Pancreas (tissue), 10 donors: ENCODE measurements at regions not wholly inside any gene's neighbourhood (a gene's known extent, or its start where the extent isn't known, plus 50 kb on each side); places are given as distances from the start of the nearest gene placed in this dataset.
"Not testable (repeated sequence)": the region's sequence is repeated elsewhere in the genome, so short reads cannot be mapped to it uniquely, and the experiment has no call there.

ENCODE experiments used
- ATAC-seq, 4 donors: fragments of 200-7000 bp; cut with Tn5 transposase; one replicate each; pipeline versions ENCODE4 v1.8.0 to v1.9.1; 2020; ENCODE audit warnings: mild to moderate bottlenecking in 4 of 4, moderate library complexity in 4 of 4
- DNase-seq, 6 donors: peaks; one replicate each; pipeline ENCODE4 v3.0.0-alpha.2; 2020
- FAIRE-seq: peaks from 2 replicates; lab custom pipeline; 2012; peaks lifted over from hg19 to GRCh38; lab: Jason Lieb, UNC
- H3K27ac ChIP-seq, 4 donors: fragments of 200-600 bp; sonication (generic); 1 replicate in 3 of 4; 2 replicates in 1 of 4; pipeline versions ENCODE4 v1.5.0 to v1.8.0; 2020
- H3K27me3 ChIP-seq, 4 donors: fragments of 200-600 bp; one replicate each; pipeline ENCODE4 v1.8.0; 2021
- H3K36me3 ChIP-seq, 3 donors: fragments of 200-600 bp; sonication (generic) in 1 of 3; one replicate each; pipeline versions ENCODE4 v1.5.0 to v1.8.0; 2020 to 2021
- H3K4me1 ChIP-seq, 3 donors: fragments of 200-600 bp; one replicate each; pipeline ENCODE4 v1.8.0; 2021
- H3K4me3 ChIP-seq, 4 donors: fragments of 200-600 bp; sonication (generic) in 2 of 4; one replicate each; pipeline versions ENCODE4 v1.5.0 to v1.8.0; 2020 to 2021
- H3K9me3 ChIP-seq, 4 donors: fragments of 200-600 bp; one replicate each; pipeline ENCODE4 v1.8.0; 2021
- WGBS, 2 donors: extraction: QIAGEN DNeasy Blood & Tissue Kit; methylation state at CpG; one replicate each; pipeline ENCODE4 v1.1.7; 2013; 5-methylcytosine and 5-hydroxymethylcytosine counted together
- intact Hi-C, 3 donors: fragments of 100-400 bp; cut with DNase I; formaldehyde crosslinking; loops; one replicate each; pipeline versions ENCODE4 v1.11.1 to v1.14.2; 2022
- TF ChIP-seq, protein P1 (sequence below), 4 donors: fragments of 200-600 bp; sonication (generic) in 3 of 4; IDR thresholded peaks; one replicate each; pipeline versions ENCODE4 v1.5.0 to v1.8.0; 2021; ENCODE audit warnings: antibody characterized with exemption in 4 of 4
- donor health status: healthy with polysubstance abuse.
- donor health status: DM: no; HTN: no; CAD: no; lungs with moderate emphysema.
- donor health status: DM: no; HTN: no; CAD: no.
- donor health status: control.
- donor health status: control.
- donor health status: Bipolar disorder and iron deficiency.
- donor health status: DM: yes; HTN: yes; CAD: no.
- donor health status: DM: no; HTN: no; CAD: no.
- donor health status: DM: no; HTN: no; CAD: no.
- donor health status: DM: yes; HTN: yes; CAD: no.

DNA sequence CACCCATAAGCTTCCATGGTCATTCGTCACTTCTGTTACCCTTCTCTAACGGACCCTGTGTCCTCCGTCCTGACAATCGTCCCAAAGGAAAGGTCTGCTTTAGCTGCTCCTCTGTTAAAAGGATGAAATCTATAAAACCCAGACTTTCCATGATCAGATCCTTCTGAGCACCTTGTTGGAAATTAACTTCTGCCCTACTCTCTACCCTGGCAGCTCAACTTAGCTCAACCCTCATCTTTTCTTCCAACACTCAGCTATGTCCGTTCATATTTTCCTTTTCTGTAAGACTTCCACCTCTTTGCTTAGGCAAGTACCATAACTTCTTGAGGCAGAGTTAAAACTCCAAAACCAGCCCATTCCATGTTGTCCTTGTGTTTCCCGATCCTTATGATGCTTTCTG, 205.4 kb downstream of the SPATA31A6 start:
- intact Hi-C loops: no loop called here
- H3K4me3 ChIP-seq: no peak overlapping the region
- H3K9me3 ChIP-seq: no peaks in the 10 kb centered on the region
- H3K4me1 ChIP-seq: no peaks in the 10 kb centered on the region
- H3K27me3 ChIP-seq: no peaks in the 10 kb centered on the region
- no peak overlapping the region for H3K27ac ChIP-seq
- ATAC-seq (no peak), FAIRE-seq (no peak), DNase-seq (no peak)
- TF ChIP-seq, protein P1, sequence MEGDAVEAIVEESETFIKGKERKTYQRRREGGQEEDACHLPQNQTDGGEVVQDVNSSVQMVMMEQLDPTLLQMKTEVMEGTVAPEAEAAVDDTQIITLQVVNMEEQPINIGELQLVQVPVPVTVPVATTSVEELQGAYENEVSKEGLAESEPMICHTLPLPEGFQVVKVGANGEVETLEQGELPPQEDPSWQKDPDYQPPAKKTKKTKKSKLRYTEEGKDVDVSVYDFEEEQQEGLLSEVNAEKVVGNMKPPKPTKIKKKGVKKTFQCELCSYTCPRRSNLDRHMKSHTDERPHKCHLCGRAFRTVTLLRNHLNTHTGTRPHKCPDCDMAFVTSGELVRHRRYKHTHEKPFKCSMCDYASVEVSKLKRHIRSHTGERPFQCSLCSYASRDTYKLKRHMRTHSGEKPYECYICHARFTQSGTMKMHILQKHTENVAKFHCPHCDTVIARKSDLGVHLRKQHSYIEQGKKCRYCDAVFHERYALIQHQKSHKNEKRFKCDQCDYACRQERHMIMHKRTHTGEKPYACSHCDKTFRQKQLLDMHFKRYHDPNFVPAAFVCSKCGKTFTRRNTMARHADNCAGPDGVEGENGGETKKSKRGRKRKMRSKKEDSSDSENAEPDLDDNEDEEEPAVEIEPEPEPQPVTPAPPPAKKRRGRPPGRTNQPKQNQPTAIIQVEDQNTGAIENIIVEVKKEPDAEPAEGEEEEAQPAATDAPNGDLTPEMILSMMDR (IDR thresholded peaks at IDR 0.05): no peak
- no peaks in the 10 kb centered on the region for H3K36me3 ChIP-seq
- WGBS, 2 donors: 67 to 71% methylated on average over 6 of the region's 6 CpGs

DNA sequence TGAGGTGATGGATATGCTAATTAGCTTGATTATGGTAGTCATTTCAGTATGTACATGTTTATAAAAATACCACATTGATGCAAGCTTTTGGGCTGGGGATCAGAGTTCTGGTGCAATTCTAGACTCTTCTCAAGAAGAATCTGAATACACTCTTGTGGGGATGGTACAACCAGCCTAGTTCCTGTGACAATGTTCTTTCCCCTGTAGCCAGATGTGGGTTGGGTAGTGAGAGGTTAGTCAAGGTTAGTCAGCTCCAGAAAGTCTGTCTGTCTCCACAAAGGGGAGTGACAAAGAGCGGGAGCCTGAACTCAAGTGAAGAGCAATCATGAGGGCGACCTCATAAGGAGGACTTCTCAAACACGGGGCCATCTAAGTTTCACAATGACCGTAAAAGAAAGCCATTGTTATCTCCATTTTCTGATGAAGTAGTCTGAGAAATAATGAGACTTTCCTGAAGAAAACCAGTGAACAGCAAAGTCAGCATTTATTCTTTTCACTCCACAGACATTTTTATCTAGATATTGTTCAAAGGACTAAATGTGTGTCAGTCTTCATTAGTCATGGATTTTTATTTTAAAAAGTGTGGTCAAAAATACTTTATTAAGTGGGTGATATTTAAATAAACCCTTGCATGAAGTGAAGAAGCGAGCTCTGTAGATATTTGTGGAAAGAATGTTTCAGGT, 209.5 kb downstream of the SPATA31A6 start:
- H3K4me3 ChIP-seq, intact Hi-C loops: not testable (repeated sequence)
- WGBS, 2 donors: 88 to 92% methylated on average over 4 of the region's 5 CpGs

DNA sequence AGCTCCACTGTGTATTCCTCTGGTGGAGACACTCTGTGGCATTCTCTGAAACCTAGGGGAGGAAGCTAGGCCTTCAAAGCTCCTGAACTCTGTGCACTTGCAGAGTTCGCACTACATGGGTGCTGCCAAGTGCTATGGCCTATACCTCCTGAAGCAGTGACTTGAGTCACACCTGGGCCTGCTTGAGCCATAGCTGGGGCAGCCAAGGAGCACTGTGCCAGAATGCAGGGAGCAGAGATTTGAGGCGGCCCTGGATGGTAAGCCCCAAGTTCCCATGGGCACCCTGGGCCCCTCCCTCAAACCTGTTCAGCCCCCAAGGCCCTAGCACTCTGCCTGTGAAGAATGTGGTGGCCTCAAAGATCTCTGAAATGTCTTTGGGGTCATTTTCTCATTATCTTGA, 212.9 kb downstream of the SPATA31A6 start:
- no peaks in the 10 kb centered on the region for H3K4me1 ChIP-seq
- no peak for FAIRE-seq
- intact Hi-C loops: no loop called here

More for the DNA sequence above, 209.5 kb downstream of the SPATA31A6 start:
- H3K27ac ChIP-seq, H3K36me3 ChIP-seq, DNase-seq, H3K27me3 ChIP-seq, ATAC-seq, H3K9me3 ChIP-seq, H3K4me1 ChIP-seq, FAIRE-seq: not testable (repeated sequence)

DNA sequence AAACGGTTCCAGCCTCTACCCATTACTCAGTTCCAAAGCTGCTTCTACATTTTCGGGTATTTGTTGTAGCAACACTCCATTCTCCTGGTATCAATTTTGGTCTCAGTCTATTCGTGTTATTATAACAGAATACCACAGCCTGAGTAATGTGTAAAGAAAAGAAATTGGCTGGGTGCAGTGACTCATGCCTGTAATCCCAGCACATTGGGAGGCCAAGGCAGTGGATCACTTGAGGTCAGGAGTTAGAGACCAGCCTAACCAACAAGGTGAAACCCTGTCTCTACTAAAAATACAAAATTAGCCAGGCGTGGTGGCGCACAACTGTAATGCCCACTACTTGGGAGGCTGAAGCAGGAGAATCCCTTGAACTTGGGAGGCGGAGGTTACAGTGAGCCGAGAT, 213.9 kb downstream of the SPATA31A6 start:
- DNase-seq, H3K4me1 ChIP-seq, H3K27me3 ChIP-seq, intact Hi-C loops, ATAC-seq, H3K27ac ChIP-seq, H3K9me3 ChIP-seq, H3K4me3 ChIP-seq, FAIRE-seq, H3K36me3 ChIP-seq: not testable (repeated sequence)
- WGBS, 2 donors: 88 to 89% methylated on average over 7 of the region's 7 CpGs

More for the DNA sequence above, 212.9 kb downstream of the SPATA31A6 start:
- TF ChIP-seq, protein P1 (IDR thresholded peaks at IDR 0.05): no peak
- ATAC-seq (peak in 1 of 4 donors; percentile 21), DNase-seq (peak in 1 of 6 donors; percentile 43)
- Histone ChIP-seq H3K36me3 (no peaks in the 10 kb centered on the region), H3K4me3 (no peak overlapping the region), H3K9me3 (no peaks in the 10 kb centered on the region), H3K27me3 (no peaks in the 10 kb centered on the region), H3K27ac (no peak overlapping the region)
- 84% methylated on average over 2 of the region's 2 CpGs for WGBS, 2 donors

DNA sequence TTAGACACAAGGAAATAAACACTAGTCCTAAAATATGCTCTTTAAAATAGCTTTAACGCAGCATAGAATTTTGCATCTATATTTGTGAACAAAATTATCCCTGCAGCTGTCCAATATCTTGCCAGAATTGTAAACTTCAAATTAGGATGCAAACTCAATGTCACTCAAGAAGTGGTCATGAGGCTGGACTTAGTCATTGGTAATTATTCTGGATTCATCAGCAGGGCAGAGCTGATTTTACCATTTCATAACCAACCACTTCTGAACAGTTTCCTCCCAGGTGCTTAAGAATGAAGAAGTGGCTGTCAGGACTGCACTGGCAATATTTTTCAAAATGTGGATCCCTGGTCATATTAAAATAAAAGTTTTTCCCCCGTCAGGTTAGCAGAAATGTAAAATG, 219.5 kb downstream of the SPATA31A6 start:
- H3K27ac ChIP-seq, H3K36me3 ChIP-seq, FAIRE-seq, DNase-seq, ATAC-seq, H3K9me3 ChIP-seq, H3K4me1 ChIP-seq, intact Hi-C loops, H3K27me3 ChIP-seq, H3K4me3 ChIP-seq: not testable (repeated sequence)
- 90 to 93% methylated on average over 2 of the region's 2 CpGs for WGBS, 2 donors

DNA sequence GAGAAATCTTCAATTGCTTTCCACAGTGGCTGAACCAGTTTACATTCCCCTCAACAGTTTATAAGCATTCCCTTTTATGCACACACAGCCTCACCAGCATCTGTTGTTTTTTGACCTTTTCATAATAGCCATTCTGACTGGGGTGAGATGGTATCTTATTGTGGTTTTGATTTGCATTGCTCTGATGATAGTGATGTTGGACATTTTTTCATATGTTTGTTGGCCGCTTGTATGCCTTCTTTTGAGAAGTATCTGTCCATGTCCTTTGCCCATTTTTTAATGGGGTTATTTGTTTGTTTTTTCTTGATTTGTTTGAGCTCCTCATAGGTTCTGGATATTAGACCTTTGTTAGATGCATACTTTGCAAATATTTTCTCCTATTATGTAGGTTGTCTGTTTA, 226.1 kb downstream of the SPATA31A6 start:
- H3K9me3 ChIP-seq, H3K4me1 ChIP-seq, H3K4me3 ChIP-seq, H3K27ac ChIP-seq, H3K27me3 ChIP-seq, intact Hi-C loops, FAIRE-seq, H3K36me3 ChIP-seq, ATAC-seq, DNase-seq: not testable (repeated sequence)
- WGBS, 2 donors: 73 to 95% methylated on average over 1 of the region's 1 CpG

DNA sequence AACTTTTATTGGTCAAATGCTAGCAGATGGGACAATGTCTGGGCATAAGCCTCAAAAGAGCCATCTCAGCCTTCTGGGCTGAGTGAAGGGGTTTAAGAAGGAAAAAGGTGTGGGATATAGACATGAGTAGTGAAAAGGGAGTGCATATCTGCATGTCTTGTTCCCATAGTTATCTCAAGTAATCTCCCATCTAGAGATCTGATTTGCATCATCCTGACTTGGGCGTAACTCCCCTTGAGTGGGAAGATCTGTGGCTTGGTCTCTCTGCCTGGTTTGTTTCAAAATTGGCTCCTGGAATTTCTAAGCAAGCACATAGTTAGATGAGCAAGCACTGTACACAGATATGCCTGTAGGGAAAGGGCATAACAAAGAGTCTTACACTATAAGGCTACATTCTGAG, 228.9 kb downstream of the SPATA31A6 start:
- intact Hi-C loops, ATAC-seq, H3K36me3 ChIP-seq, H3K4me3 ChIP-seq, DNase-seq, H3K4me1 ChIP-seq, H3K27me3 ChIP-seq, H3K27ac ChIP-seq, FAIRE-seq, H3K9me3 ChIP-seq: not testable (repeated sequence)
- 91 to 92% methylated on average over 1 of the region's 1 CpG for WGBS, 2 donors

DNA sequence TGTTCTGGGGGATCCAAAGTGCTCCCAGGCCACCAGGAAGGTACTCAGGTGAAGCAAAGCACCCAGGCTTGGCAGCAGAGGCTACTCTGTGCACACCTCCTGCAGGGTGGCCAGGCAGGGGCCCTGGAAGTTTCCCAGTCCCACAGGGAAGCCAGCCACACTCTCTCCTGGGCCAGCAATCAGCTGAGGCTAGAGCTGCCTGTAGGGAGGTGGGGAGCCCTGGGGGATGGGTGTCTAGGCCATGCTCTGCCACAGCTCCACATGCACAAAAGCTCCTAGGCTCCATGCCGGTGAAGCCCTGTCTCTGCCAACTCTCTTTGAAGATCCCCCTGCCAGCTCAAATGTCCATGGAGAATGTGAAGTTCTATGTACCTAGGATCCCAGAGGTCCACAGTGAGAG, 231.4 kb downstream of the SPATA31A6 start:
- H3K4me1 ChIP-seq, H3K27me3 ChIP-seq, H3K36me3 ChIP-seq, H3K27ac ChIP-seq, H3K4me3 ChIP-seq, intact Hi-C loops, FAIRE-seq, DNase-seq, ATAC-seq, H3K9me3 ChIP-seq: not testable (repeated sequence)
- no CpG with 5 or more reads among the region's 1 CpG for WGBS, 2 donors

DNA sequence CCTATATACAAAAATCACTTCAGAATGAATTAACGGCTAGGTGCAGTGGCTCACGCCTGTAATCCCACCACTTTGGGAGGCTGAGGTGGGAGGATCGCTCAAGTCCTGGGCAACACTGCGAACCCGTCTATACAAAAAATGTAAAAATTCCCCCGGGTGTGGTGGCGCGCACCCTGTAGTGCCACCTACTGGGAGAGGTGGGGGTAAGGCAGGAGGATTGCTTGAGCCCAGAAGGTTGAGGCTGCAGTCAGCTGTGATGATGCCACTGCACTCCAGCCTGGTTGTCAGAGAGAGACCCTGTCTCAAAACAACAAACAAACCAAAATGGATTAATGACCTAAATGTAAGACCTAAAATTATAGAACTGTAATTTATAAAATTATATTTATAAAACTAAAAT, 236.2 kb downstream of the SPATA31A6 start:
- H3K36me3 ChIP-seq, H3K4me3 ChIP-seq, H3K27me3 ChIP-seq, FAIRE-seq, H3K9me3 ChIP-seq, H3K4me1 ChIP-seq, H3K27ac ChIP-seq, DNase-seq, intact Hi-C loops: not testable (repeated sequence)
- peak in 3 of 4 donors; percentile 45 to 59 (median 57) for ATAC-seq
- WGBS, 2 donors: no CpG with 5 or more reads among the region's 8 CpGs

DNA sequence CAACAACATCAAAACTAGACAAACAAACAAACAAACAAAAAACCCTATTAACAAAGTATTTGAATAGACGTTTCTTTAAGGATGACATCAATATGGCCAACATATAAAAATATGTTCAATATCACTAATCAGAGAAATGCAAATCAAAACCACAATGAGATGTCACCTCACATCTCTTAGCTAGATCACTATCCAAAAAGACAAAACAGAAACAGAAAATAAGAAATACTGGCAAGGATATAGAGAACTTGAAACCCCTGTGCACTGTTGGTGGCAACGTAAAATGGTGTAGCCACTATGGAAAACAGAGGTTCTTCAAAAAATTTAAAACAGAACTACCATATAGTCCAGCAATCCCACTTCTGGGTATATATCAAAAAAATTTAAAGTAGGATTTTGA, 236.9 kb downstream of the SPATA31A6 start:
- H3K27ac ChIP-seq, H3K27me3 ChIP-seq, H3K9me3 ChIP-seq, DNase-seq, H3K36me3 ChIP-seq, H3K4me3 ChIP-seq, ATAC-seq, intact Hi-C loops, FAIRE-seq, H3K4me1 ChIP-seq: not testable (repeated sequence)
- 53 to 69% methylated on average over 2 of the region's 2 CpGs for WGBS, 2 donors
